ENCODE measurements at regions not wholly inside any gene's neighbourhood (a gene's known extent, or its start where the extent isn't known, plus 50 kb on each side); places are given as distances from the start of the nearest gene placed in this dataset.
"Not testable (repeated sequence)": the region's sequence is repeated elsewhere in the genome, so short reads cannot be mapped to it uniquely, and the experiment has no call there.

- no peak for DNase-seq
Measured at GRCh38 chr10:125554016-125554703, 128.8 kb downstream of the TEX36 start.

- no peak for DNase-seq
Measured at GRCh38 chr10:125553091-125553490, 129.9 kb downstream of the TEX36 start.

GRCh38 chr10:125551247-125551646 is 131.7 kb downstream of the TEX36 start:
- no peak for DNase-seq

- no peak for DNase-seq
Measured at GRCh38 chr10:125550362-125550761, 132.6 kb downstream of the TEX36 start.

GRCh38 chr10:125549653-125550052 is 133.3 kb downstream of the TEX36 start:
- no peak for DNase-seq

- no peak for DNase-seq
Measured at GRCh38 chr10:125548878-125549277, 134.1 kb downstream of the TEX36 start.

GRCh38 chr10:125548356-125548755 is 134.6 kb downstream of the TEX36 start:
- no peak for DNase-seq

GRCh38 chr10:125547010-125547650 is 135.8 kb downstream of the TEX36 start:
- DNase-seq = no peak

GRCh38 chr10:125543796-125544195 is 139.2 kb downstream of the TEX36 start:
- DNase-seq = no peak

- DNase-seq = no peak
Measured at GRCh38 chr10:125538947-125539731, 143.8 kb downstream of the TEX36 start.

- DNase-seq = no peak
Measured at GRCh38 chr10:125536236-125536635, 146.7 kb downstream of the TEX36 start.

GRCh38 chr10:125535559-125535958 is 147.4 kb downstream of the TEX36 start:
- no peak for DNase-seq

GRCh38 chr10:125534515-125534914 is 148.4 kb downstream of the TEX36 start:
- DNase-seq = no peak

- DNase-seq = no peak
Measured at GRCh38 chr10:125533866-125534265, 149.1 kb downstream of the TEX36 start.

- DNase-seq = no peak
Measured at GRCh38 chr10:125531465-125531864, 151.5 kb downstream of the TEX36 start.

GRCh38 chr10:125523347-125523746 is 159.6 kb downstream of the TEX36 start:
- no peak for DNase-seq

GRCh38 chr10:125521721-125522680 is 161.0 kb downstream of the TEX36 start:
- DNase-seq = no peak

- no peak for DNase-seq
Measured at GRCh38 chr10:125520968-125521367, 162.0 kb downstream of the TEX36 start.

- not testable (repeated sequence) for DNase-seq
Measured at GRCh38 chr10:125518397-125518796, 164.6 kb downstream of the TEX36 start.

- DNase-seq = no peak
Measured at GRCh38 chr10:125515571-125515970, 167.4 kb downstream of the TEX36 start.

- DNase-seq = no peak
Measured at GRCh38 chr10:125514206-125515162, 168.5 kb downstream of the TEX36 start.
